ELR (cell line): ENCODE measurements at regions not wholly inside any gene's neighbourhood (a gene's known extent, or its start where the extent isn't known, plus 50 kb on each side); places are given as distances from the start of the nearest gene placed in this dataset.
"Not testable (repeated sequence)": the region's sequence is repeated elsewhere in the genome, so short reads cannot be mapped to it uniquely, and the experiment has no call there.

ENCODE experiments used
- DNase-seq: peaks from one replicate; pipeline ENCODE4 v3.0.0-alpha.2; 2015; ENCODE audit warnings: low read depth

- DNase-seq, result not testable (repeated sequence)
These were observed 197.1 kb upstream of the TBL1XR1 start for GRCh38 chr3:177394231-177395024.

GRCh38 chr3:177396733-177397132, 199.5 kb upstream of the TBL1XR1 start:
- no peak for DNase-seq

GRCh38 chr3:177401375-177401774, 204.1 kb upstream of the TBL1XR1 start:
- no peak for DNase-seq

GRCh38 chr3:177402533-177402932, 205.3 kb upstream of the TBL1XR1 start:
- DNase-seq, result no peak

GRCh38 chr3:177405191-177405672, 207.9 kb upstream of the TBL1XR1 start:
- DNase-seq, result no peak

- no peak for DNase-seq
These were observed 213.4 kb upstream of the TBL1XR1 start for GRCh38 chr3:177410730-177411129.

- no peak for DNase-seq
These were observed 213.9 kb upstream of the TBL1XR1 start for GRCh38 chr3:177411201-177411600.

GRCh38 chr3:177412677-177413170, 215.4 kb upstream of the TBL1XR1 start:
- not testable (repeated sequence) for DNase-seq

GRCh38 chr3:177414093-177414492, 216.8 kb upstream of the TBL1XR1 start:
- DNase-seq, result no peak

GRCh38 chr3:177418787-177419186, 221.5 kb upstream of the TBL1XR1 start:
- DNase-seq, result no peak

- no peak for DNase-seq
These were observed 222.8 kb upstream of the TBL1XR1 start for GRCh38 chr3:177419904-177420601.

- DNase-seq, result peak; percentile 9
These were observed 223.6 kb upstream of the TBL1XR1 start for GRCh38 chr3:177420651-177421480.

- DNase-seq, result no peak
These were observed 224.2 kb upstream of the TBL1XR1 start for GRCh38 chr3:177421481-177421785.

GRCh38 chr3:177424521-177424920, 227.2 kb upstream of the TBL1XR1 start:
- no peak for DNase-seq

- no peak for DNase-seq
These were observed 227.8 kb upstream of the TBL1XR1 start for GRCh38 chr3:177425042-177425441.

GRCh38 chr3:177426106-177426877, 229.0 kb upstream of the TBL1XR1 start:
- no peak for DNase-seq

GRCh38 chr3:177426878-177427495, 229.7 kb upstream of the TBL1XR1 start:
- no peak for DNase-seq

GRCh38 chr3:177427540-177427939, 230.3 kb upstream of the TBL1XR1 start:
- peak; percentile 29 for DNase-seq

GRCh38 chr3:177429079-177429478, 231.8 kb upstream of the TBL1XR1 start:
- DNase-seq, result no peak

GRCh38 chr3:177429771-177430170, 232.5 kb upstream of the TBL1XR1 start:
- DNase-seq, result no peak

GRCh38 chr3:177430653-177431052, 233.4 kb upstream of the TBL1XR1 start:
- no peak for DNase-seq
